GM12891 (cell line): ENCODE measurements at regions not wholly inside any gene's neighbourhood (a gene's known extent, or its start where the extent isn't known, plus 50 kb on each side); places are given as distances from the start of the nearest gene placed in this dataset.

Experiments used
- PAX5 ChIP-seq: IDR thresholded peaks from 2 replicates; pipeline ENCODE4 v1.6.1; 2011; ENCODE audit warnings: low read length, moderate library complexity, mild to moderate bottlenecking; ENCODE audit not compliant: insufficient read depth, severe bottlenecking
- POLR2A ChIP-seq: IDR thresholded peaks from 2 replicates; pipeline ENCODE4 v1.6.1; 2011; ENCODE audit warnings: low read depth, low read length, control low read depth
- POLR2AphosphoS5 ChIP-seq: IDR thresholded peaks from 2 replicates; pipeline ENCODE4 v1.6.1; 2011; ENCODE audit warnings: low read depth, low read length, control low read depth
- POU2F2 ChIP-seq: IDR thresholded peaks from 2 replicates; pipeline ENCODE4 v1.6.1; 2011; ENCODE audit warnings: low read depth, mild to moderate bottlenecking, control low read depth, low read length, moderate library complexity
- TAF1 ChIP-seq: IDR thresholded peaks from 2 replicates; pipeline ENCODE4 v1.6.1; 2011; ENCODE audit warnings: low read depth, low read length, control low read depth

GRCh38 chr6:21450149-21450548 lies 143.4 kb upstream of the SOX4 start:
- TF ChIP-seq POLR2A = no peak
- no peak for TF ChIP-seq TAF1
- no peak for TF ChIP-seq POLR2AphosphoS5
- no peak for TF ChIP-seq POU2F2
- no peak for TF ChIP-seq PAX5
